ENCODE measurements at regions not wholly inside any gene's neighbourhood (a gene's known extent, or its start where the extent isn't known, plus 50 kb on each side); places are given as distances from the start of the nearest gene placed in this dataset.

- Mint-ChIP-seq H3K9me3 (ENCODE audit: unreplicated experiment) (no peaks in the 10 kb centered on the region), H3K27ac (ENCODE audit: unreplicated experiment) (no peak overlapping the region), H3K4me3 (ENCODE audit: unreplicated experiment) (no peak overlapping the region), H3K36me3 (ENCODE audit: insufficient read depth, unreplicated experiment) (no peaks in the 10 kb centered on the region), H3K4me1 (ENCODE audit: low read depth, unreplicated experiment) (no peaks in the 10 kb centered on the region), H3K27me3 (ENCODE audit: insufficient read depth, unreplicated experiment) (peaks cover 2% of the 10 kb centered on the region)
- CTCF ChIA-PET, result no interaction called here
- no peak overlapping the region for H3K4me3 ChIP-seq (ENCODE audit: low read depth, low read length)
- H3K4me1 ChIP-seq, result no peaks in the 10 kb centered on the region
- H3K9me3 ChIP-seq, result no peaks in the 10 kb centered on the region
- intact Hi-C loops (cut with micrococcal nuclease; ENCODE audit: unreplicated experiment), result loop anchor here (5.0 kb wide), 3 partner anchors 713 to 1143 kb away; no protein-coding TSS in a partner anchor
- DNase-seq, result no peak
- no peak for TF ChIP-seq CTCF (IDR thresholded peaks at IDR 0.05; ENCODE audit: insufficient read depth in 1 of 2, low read depth in 1 of 2, low read length in 1 of 2, severe bottlenecking in 1 of 2, unreplicated experiment in 1 of 2)
- H3K36me3 ChIP-seq (ENCODE audit: control insufficient read depth, insufficient read depth, low read length), result no peaks in the 10 kb centered on the region
- no TSS peak for BruUV-seq (replicated peaks)
- POLR2A ChIA-PET, result no interaction called here
- no peaks in the 10 kb centered on the region for H3K27me3 ChIP-seq (replicated peaks; ENCODE audit: control insufficient read depth, insufficient read depth, low read length)
Measured at GRCh38 chr1:238950017-238950416, 436.4 kb upstream of the CHRM3 start.

- DNase-seq, result no peak
- Histone ChIP-seq H3K4me3 (ENCODE audit: low read depth, low read length) (no peak overlapping the region), H3K36me3 (ENCODE audit: control insufficient read depth, insufficient read depth, low read length) (no peaks in the 10 kb centered on the region), H3K4me1 (no peaks in the 10 kb centered on the region), H3K9me3 (no peaks in the 10 kb centered on the region), H3K27me3 (replicated peaks; ENCODE audit: control insufficient read depth, insufficient read depth, low read length) (no peaks in the 10 kb centered on the region)
- H3K36me3 Mint-ChIP-seq (ENCODE audit: insufficient read depth, unreplicated experiment), result no peaks in the 10 kb centered on the region
- no peak overlapping the region for H3K4me3 Mint-ChIP-seq (ENCODE audit: unreplicated experiment)
- intact Hi-C loops (cut with micrococcal nuclease; ENCODE audit: unreplicated experiment), result no loop called here
- no peak for TF ChIP-seq CTCF (IDR thresholded peaks at IDR 0.05; ENCODE audit: insufficient read depth in 1 of 2, low read depth in 1 of 2, low read length in 1 of 2, severe bottlenecking in 1 of 2, unreplicated experiment in 1 of 2)
- BruUV-seq (replicated peaks), result no TSS peak
- H3K27ac Mint-ChIP-seq (ENCODE audit: unreplicated experiment), result no peak overlapping the region
- H3K27me3 Mint-ChIP-seq (ENCODE audit: insufficient read depth, unreplicated experiment), result no peaks in the 10 kb centered on the region
- no peaks in the 10 kb centered on the region for H3K4me1 Mint-ChIP-seq (ENCODE audit: low read depth, unreplicated experiment)
- H3K9me3 Mint-ChIP-seq (ENCODE audit: unreplicated experiment), result no peaks in the 10 kb centered on the region
- POLR2A ChIA-PET, result no interaction called here
- CTCF ChIA-PET, result no interaction called here
Measured at GRCh38 chr1:238944028-238944427, 442.3 kb upstream of the CHRM3 start.

- Histone ChIP-seq H3K4me1 (no peaks in the 10 kb centered on the region), H3K9me3 (0 out of 2 replicates have a peak, but pooled peaks cover 2% of the 10 kb centered on the region), H3K4me3 (ENCODE audit: low read depth, low read length) (no peak overlapping the region), H3K36me3 (ENCODE audit: control insufficient read depth, insufficient read depth, low read length) (no peaks in the 10 kb centered on the region), H3K27me3 (replicated peaks; ENCODE audit: control insufficient read depth, insufficient read depth, low read length) (no peaks in the 10 kb centered on the region)
- ChIA-PET CTCF (no interaction called here), POLR2A (no interaction called here)
- no peak for TF ChIP-seq CTCF (IDR thresholded peaks at IDR 0.05; ENCODE audit: insufficient read depth in 1 of 2, low read depth in 1 of 2, low read length in 1 of 2, severe bottlenecking in 1 of 2, unreplicated experiment in 1 of 2)
- H3K4me3 Mint-ChIP-seq (ENCODE audit: unreplicated experiment), result no peak overlapping the region
- H3K27ac Mint-ChIP-seq (ENCODE audit: unreplicated experiment), result no peak overlapping the region
- no peaks in the 10 kb centered on the region for H3K4me1 Mint-ChIP-seq (ENCODE audit: low read depth, unreplicated experiment)
- intact Hi-C loops (cut with micrococcal nuclease; ENCODE audit: unreplicated experiment), result no loop called here
- H3K27me3 Mint-ChIP-seq (ENCODE audit: insufficient read depth, unreplicated experiment), result no peaks in the 10 kb centered on the region
- BruUV-seq (replicated peaks), result no TSS peak
- DNase-seq, result no peak
- no peaks in the 10 kb centered on the region for H3K36me3 Mint-ChIP-seq (ENCODE audit: insufficient read depth, unreplicated experiment)
- H3K9me3 Mint-ChIP-seq (ENCODE audit: unreplicated experiment), result peaks cover 31% of the 10 kb centered on the region
Measured at GRCh38 chr1:238927899-238928298, 458.5 kb upstream of the CHRM3 start.

Data from Caco-2 (cell line).